ENCODE measurements at regions not wholly inside any gene's neighbourhood (a gene's known extent, or its start where the extent isn't known, plus 50 kb on each side); places are given as distances from the start of the nearest gene placed in this dataset.
"Not testable (repeated sequence)": the region's sequence is repeated elsewhere in the genome, so short reads cannot be mapped to it uniquely, and the experiment has no call there.

- H3K36me3 ChIP-seq (ENCODE audit: insufficient read depth, low read length) = no peaks in the 10 kb centered on the region
- peak overlapping the region; percentile 13 for H3K4me3 ChIP-seq (ENCODE audit: low read length, poor library complexity, severe bottlenecking)
- no peaks in the 10 kb centered on the region for H3K79me2 ChIP-seq (ENCODE audit: insufficient read depth, low read length)
- H3K27me3 ChIP-seq (ENCODE audit: insufficient read depth, low read length, poor library complexity, severe bottlenecking) = no peaks in the 10 kb centered on the region
- H4K20me1 ChIP-seq (ENCODE audit: insufficient read depth, low read length, poor library complexity, severe bottlenecking) = no peaks in the 10 kb centered on the region
- H3K9me2 ChIP-seq (replicated peaks; ENCODE audit: low read depth, low read length) = no peaks in the 10 kb centered on the region
- peaks cover 50% of the 10 kb centered on the region for H3K4me1 ChIP-seq (ENCODE audit: insufficient read depth, low read length, poor library complexity, severe bottlenecking)
- peak overlapping the region; percentile 9 for H3K9ac ChIP-seq (ENCODE audit: low read depth, low read length, poor library complexity, severe bottlenecking)
- no peak for TF ChIP-seq EZH2phosphoT487 (IDR thresholded peaks at IDR 0.05; ENCODE audit: borderline replicate concordance)
- TF ChIP-seq CTCF (conservative IDR thresholded peaks at IDR 0.05; ENCODE audit: low read length) = no peak
- no peaks in the 10 kb centered on the region for H3K9me3 ChIP-seq (ENCODE audit: insufficient read depth, low read depth, low read length)
- H3F3A ChIP-seq (ENCODE audit: low read depth) = no peaks in the 10 kb centered on the region
- H3K4me2 ChIP-seq (ENCODE audit: low read depth, low read length, poor library complexity, severe bottlenecking) = peak overlapping the region; percentile 50
- H2AFZ ChIP-seq (ENCODE audit: low read length) = no peak overlapping the region
Observed at GRCh38 chr12:68441167-68441566, 109.0 kb upstream of the MDM1 start.

GRCh38 chr12:68442353-68442972, 110.3 kb upstream of the MDM1 start:
- Histone ChIP-seq H3K4me1 (ENCODE audit: insufficient read depth, low read length, poor library complexity, severe bottlenecking) (peaks cover 63% of the 10 kb centered on the region), H3K4me2 (ENCODE audit: low read depth, low read length, poor library complexity, severe bottlenecking) (peak overlapping the region; percentile 50)
- H3K27me3 ChIP-seq (ENCODE audit: insufficient read depth, low read length, poor library complexity, severe bottlenecking); H3K36me3 ChIP-seq (ENCODE audit: insufficient read depth, low read length); H3K9ac ChIP-seq (ENCODE audit: low read depth, low read length, poor library complexity, severe bottlenecking); H3K4me3 ChIP-seq (ENCODE audit: low read length, poor library complexity, severe bottlenecking); H3F3A ChIP-seq (ENCODE audit: low read depth); H3K9me2 ChIP-seq (replicated peaks; ENCODE audit: low read depth, low read length); H3K9me3 ChIP-seq (ENCODE audit: insufficient read depth, low read depth, low read length); H3K79me2 ChIP-seq (ENCODE audit: insufficient read depth, low read length); H2AFZ ChIP-seq (ENCODE audit: low read length); H4K20me1 ChIP-seq (ENCODE audit: insufficient read depth, low read length, poor library complexity, severe bottlenecking): not testable (repeated sequence)

- not testable (repeated sequence) for H3K9ac ChIP-seq (ENCODE audit: low read depth, low read length, poor library complexity, severe bottlenecking); H2AFZ ChIP-seq (ENCODE audit: low read length); H3F3A ChIP-seq (ENCODE audit: low read depth); H3K9me2 ChIP-seq (replicated peaks; ENCODE audit: low read depth, low read length); H3K27me3 ChIP-seq (ENCODE audit: insufficient read depth, low read length, poor library complexity, severe bottlenecking); H3K4me3 ChIP-seq (ENCODE audit: low read length, poor library complexity, severe bottlenecking); H3K4me2 ChIP-seq (ENCODE audit: low read depth, low read length, poor library complexity, severe bottlenecking); H4K20me1 ChIP-seq (ENCODE audit: insufficient read depth, low read length, poor library complexity, severe bottlenecking); H3K79me2 ChIP-seq (ENCODE audit: insufficient read depth, low read length); H3K9me3 ChIP-seq (ENCODE audit: insufficient read depth, low read depth, low read length); H3K36me3 ChIP-seq (ENCODE audit: insufficient read depth, low read length)
- peaks cover 76% of the 10 kb centered on the region for H3K4me1 ChIP-seq (ENCODE audit: insufficient read depth, low read length, poor library complexity, severe bottlenecking)
Observed at GRCh38 chr12:68443695-68444094, 111.5 kb upstream of the MDM1 start.

- no peak overlapping the region for H3K4me3 ChIP-seq (ENCODE audit: low read length, poor library complexity, severe bottlenecking)
- peak overlapping the region; percentile 42 for H3K4me2 ChIP-seq (ENCODE audit: low read depth, low read length, poor library complexity, severe bottlenecking)
- TF ChIP-seq EZH2phosphoT487 (IDR thresholded peaks at IDR 0.05; ENCODE audit: borderline replicate concordance) (no peak), CTCF (conservative IDR thresholded peaks at IDR 0.05; ENCODE audit: low read length) (no peak)
- H2AFZ ChIP-seq (ENCODE audit: low read length) = no peak overlapping the region
- H4K20me1 ChIP-seq (ENCODE audit: insufficient read depth, low read length, poor library complexity, severe bottlenecking) = no peaks in the 10 kb centered on the region
- no peaks in the 10 kb centered on the region for H3K79me2 ChIP-seq (ENCODE audit: insufficient read depth, low read length)
- H3K27me3 ChIP-seq (ENCODE audit: insufficient read depth, low read length, poor library complexity, severe bottlenecking) = no peaks in the 10 kb centered on the region
- no peaks in the 10 kb centered on the region for H3K9me2 ChIP-seq (replicated peaks; ENCODE audit: low read depth, low read length)
- H3K9me3 ChIP-seq (ENCODE audit: insufficient read depth, low read depth, low read length) = no peaks in the 10 kb centered on the region
- H3K36me3 ChIP-seq (ENCODE audit: insufficient read depth, low read length) = no peaks in the 10 kb centered on the region
- H3K4me1 ChIP-seq (ENCODE audit: insufficient read depth, low read length, poor library complexity, severe bottlenecking) = peaks cover 71% of the 10 kb centered on the region
- H3F3A ChIP-seq (ENCODE audit: low read depth) = peaks cover 4% of the 10 kb centered on the region
- no peak overlapping the region for H3K9ac ChIP-seq (ENCODE audit: low read depth, low read length, poor library complexity, severe bottlenecking)
Observed at GRCh38 chr12:68445824-68446223, 113.7 kb upstream of the MDM1 start.

Data from Loucy (cell line).